HT-29 (cell line): ENCODE measurements at regions not wholly inside any gene's neighbourhood (a gene's known extent, or its start where the extent isn't known, plus 50 kb on each side); places are given as distances from the start of the nearest gene placed in this dataset.
"Not testable (repeated sequence)": the region's sequence is repeated elsewhere in the genome, so short reads cannot be mapped to it uniquely, and the experiment has no call there.

ENCODE experiments used
- DNase-seq: peaks from one replicate; pipeline ENCODE4 v3.0.0-alpha.2; 2015; ENCODE audit warnings: low spot score

GRCh38 chr5:125411071-125411743 is 664.8 kb upstream of the ZNF608 start:
- peak; percentile 44 for DNase-seq

DNA sequence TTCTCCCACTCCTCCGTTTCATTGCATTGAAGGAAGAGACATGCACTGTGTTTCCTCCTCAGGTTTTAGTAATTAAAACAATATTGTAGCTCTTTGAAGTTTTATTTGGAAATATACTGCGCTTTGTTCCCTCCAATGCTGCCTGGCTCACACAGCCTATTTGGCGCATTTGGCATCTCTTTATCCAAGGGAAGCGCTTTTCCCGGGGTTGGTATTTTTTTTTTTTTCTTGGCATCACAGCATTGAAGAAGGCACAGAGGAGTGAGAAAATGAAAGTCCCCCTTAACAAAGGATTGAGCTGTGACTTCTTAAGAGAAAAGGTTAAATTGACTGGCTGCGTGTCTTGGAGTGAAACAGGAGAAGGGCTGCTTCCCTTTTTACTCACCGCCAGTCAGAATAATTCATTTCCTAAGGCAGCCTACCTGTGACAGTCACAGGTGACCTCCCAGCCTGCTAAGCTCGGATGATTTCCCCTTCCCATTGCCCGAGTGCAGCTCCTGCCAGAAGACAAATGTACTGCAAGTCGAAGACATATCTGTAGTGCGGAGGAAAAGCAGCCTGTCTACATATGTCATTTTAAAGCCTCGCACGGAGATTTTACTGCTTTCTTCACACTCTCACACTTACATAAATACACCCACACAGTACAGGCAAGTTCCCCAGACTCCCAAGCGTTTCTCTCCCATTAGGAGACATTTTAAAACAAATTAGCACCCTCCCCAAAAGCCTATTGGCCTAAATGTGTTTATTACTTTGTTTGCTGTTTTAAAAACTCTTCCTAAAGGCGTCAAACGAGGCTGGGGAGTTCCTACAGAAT is 665.5 kb upstream of the ZNF608 start:
- DNase-seq = peak; percentile 67

DNA sequence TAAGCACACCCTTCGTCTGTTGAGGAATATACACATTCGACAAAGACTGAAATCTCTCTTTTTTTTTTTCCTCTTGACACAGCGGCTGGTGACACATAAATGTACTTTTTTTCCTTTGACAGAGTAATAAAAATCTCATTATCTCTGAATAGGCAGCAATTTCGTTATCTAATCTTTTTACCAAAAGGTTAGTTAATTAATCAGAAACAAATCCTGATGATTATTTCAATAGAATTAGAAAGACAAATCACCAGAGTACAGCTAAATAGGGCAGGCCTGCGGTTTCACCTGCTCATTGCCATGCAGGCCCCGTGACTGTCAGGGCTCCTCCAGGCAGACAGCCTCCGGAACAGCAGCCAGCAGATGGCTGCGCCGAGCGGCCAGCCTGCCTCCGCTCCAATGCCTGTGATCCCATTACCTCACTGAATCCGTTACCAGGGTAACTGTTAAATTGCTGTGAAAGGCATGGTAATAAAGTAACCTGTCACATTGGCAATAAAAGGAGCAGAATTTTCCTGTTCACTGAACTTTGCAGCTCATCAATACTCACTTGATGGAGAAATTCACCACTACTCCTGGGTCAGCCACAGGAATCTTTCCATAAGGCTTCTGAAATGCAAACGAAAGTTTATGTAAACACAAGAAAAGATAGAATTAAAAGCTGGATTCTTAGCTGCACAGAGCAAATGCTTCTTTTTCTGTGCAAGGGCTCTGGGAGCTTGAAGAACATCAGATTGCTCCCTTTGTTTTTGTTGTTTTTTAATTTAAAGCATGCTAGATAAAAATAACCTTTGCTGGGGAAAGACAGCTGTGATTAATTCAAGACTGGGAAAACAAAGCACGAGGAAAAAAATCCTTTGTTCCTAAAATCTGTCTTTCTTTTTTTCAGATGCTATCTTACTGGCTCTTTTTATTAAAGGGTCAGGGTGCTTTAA is 666.4 kb upstream of the ZNF608 start:
- peak; percentile 88 for DNase-seq

DNA sequence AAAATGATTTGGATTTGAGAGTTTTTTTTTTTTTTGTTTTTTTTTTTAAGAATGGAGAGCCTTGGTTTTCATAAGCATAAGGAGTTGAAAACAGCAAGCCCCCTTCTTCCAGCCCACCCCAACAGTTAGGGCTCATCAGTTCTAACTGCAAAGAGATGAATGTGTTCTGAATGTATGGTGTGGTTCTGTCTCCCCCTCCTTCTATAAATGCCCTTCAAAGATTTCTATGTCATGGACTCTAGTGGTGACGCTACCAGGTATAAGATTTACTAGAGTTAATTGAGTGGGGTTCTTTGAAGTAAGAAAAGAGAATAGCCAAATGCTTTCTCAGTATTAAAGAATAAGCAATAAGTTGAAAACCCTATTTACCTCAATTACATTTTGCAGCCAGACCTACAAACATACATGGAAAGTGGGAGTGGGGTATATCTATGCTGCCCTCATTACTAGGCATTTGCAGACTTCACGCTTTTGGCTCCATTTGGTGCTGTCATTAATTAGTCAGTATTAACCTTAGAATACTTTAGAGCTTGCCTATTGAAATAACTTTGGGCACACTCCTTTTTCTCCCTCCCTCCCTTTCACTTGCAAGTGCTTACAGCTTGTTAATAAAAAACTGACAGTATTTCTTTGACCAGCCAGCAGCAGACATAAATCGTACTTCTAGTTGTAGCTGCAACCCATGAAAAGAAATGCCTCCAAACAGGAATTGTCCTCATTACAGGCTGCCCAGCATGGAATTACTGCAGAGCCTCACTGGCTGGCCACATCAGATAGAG is 667.2 kb upstream of the ZNF608 start:
- DNase-seq = no peak

- DNase-seq = no peak
These were observed 668.7 kb upstream of the ZNF608 start for GRCh38 chr5:125415126-125415525.

- no peak for DNase-seq
These were observed 669.6 kb upstream of the ZNF608 start for GRCh38 chr5:125416055-125416454.

DNA sequence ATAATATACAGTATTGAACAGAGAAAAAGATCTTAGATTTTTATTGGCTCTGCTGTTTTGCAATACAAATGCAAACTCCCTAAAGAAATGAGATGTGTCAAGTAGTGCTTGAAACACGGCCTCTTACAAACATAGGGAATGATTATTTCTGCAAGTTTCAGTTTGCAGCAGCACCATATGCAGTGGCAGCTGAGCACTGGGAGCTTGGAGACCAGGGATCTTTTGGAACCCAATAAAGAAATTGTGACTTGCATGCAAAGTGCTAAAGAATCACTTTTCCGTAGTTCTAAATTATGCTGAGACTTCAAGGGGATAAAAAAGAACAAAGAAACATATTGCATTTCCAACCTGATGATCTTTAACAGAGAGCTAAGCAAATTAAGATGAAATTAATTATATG is 674.6 kb upstream of the ZNF608 start:
- DNase-seq = no peak

DNA sequence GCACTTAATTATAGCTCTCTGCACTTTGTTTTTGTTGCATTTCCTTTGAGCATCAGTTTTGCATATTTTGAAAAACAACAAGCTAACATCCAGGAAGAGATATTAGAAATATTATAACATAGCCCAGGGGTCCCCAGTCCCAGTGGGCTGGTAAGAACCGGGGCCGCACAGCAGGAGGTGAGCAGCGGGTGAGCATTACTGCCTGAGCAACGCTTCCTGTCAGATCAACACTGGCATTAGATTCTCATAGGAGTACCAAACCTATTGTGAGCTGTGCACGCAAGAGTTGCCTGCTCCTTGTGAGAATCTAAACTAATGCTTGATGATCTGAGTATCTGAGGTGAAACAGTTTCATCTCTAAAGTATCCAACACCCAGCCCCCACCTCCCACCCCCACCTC is 675.9 kb upstream of the ZNF608 start:
- no peak for DNase-seq

- DNase-seq = no peak
These were observed 678.1 kb upstream of the ZNF608 start for GRCh38 chr5:125424402-125425141.

- DNase-seq = no peak
These were observed 683.1 kb upstream of the ZNF608 start for GRCh38 chr5:125429498-125429897.

- DNase-seq = no peak
These were observed 687.0 kb upstream of the ZNF608 start for GRCh38 chr5:125433457-125433856.

DNA sequence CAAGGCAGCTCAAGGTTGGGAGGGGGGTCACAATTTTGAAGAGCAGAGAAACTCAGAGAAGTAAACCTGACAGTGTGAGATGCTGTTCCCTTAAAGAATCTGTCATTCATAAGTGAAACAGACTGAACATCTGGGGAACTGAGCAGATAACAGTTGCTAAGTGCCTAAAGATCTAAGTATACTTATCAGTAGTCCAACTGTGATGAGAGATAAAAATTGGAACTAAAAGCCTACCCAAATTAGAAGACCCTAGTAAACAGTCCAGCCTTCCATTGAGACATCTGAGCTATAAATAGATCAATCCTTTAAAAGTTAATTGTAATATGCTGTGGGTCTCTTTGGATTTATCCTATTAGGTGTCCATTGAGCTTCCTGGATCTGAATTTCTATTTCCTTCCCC is 692.8 kb upstream of the ZNF608 start:
- no peak for DNase-seq

GRCh38 chr5:125440905-125441304 is 694.5 kb upstream of the ZNF608 start:
- DNase-seq = no peak

- no peak for DNase-seq
These were observed 700.5 kb upstream of the ZNF608 start for GRCh38 chr5:125446986-125447385.

- DNase-seq = no peak
These were observed 704.3 kb upstream of the ZNF608 start for GRCh38 chr5:125450771-125451170.

- DNase-seq = no peak
These were observed 705.2 kb upstream of the ZNF608 start for GRCh38 chr5:125451622-125452021.

- no peak for DNase-seq
These were observed 706.6 kb upstream of the ZNF608 start for GRCh38 chr5:125452991-125453390.

- no peak for DNase-seq
These were observed 708.6 kb upstream of the ZNF608 start for GRCh38 chr5:125455041-125455440.

- DNase-seq = not testable (repeated sequence)
These were observed 709.6 kb upstream of the ZNF608 start for GRCh38 chr5:125456005-125456404.

GRCh38 chr5:125457617-125458016 is 711.2 kb upstream of the ZNF608 start:
- DNase-seq = no peak

GRCh38 chr5:125458949-125459348 is 712.5 kb upstream of the ZNF608 start:
- not testable (repeated sequence) for DNase-seq
